ENCODE measurements at regions not wholly inside any gene's neighbourhood (a gene's known extent, or its start where the extent isn't known, plus 50 kb on each side); places are given as distances from the start of the nearest gene placed in this dataset.

GRCh38 chr18:46265196-46266156 is 161.3 kb downstream of the HAUS1 start:
- Mint-ChIP-seq H3K36me3 (ENCODE audit: low read depth) (peaks cover 91% of the 10 kb centered on the region), H3K27ac (peak overlapping the region; percentile 19), H3K4me1 (ENCODE audit: low read depth) (peaks cover 68% of the 10 kb centered on the region), H3K27me3 (no peaks in the 10 kb centered on the region), H3K9me3 (no peaks in the 10 kb centered on the region), H3K4me3 (no peak overlapping the region)
- no peak for DNase-seq

GRCh38 chr18:46266473-46266872 is 162.3 kb downstream of the HAUS1 start:
- Mint-ChIP-seq H3K4me3 (no peak overlapping the region), H3K36me3 (ENCODE audit: low read depth) (peaks cover 86% of the 10 kb centered on the region), H3K4me1 (ENCODE audit: low read depth) (peaks cover 58% of the 10 kb centered on the region), H3K27ac (no peak overlapping the region), H3K9me3 (no peaks in the 10 kb centered on the region), H3K27me3 (no peaks in the 10 kb centered on the region)
- no peak for DNase-seq

- no peak for DNase-seq
- Mint-ChIP-seq H3K36me3 (ENCODE audit: low read depth) (peaks cover 65% of the 10 kb centered on the region), H3K27me3 (no peaks in the 10 kb centered on the region), H3K9me3 (no peaks in the 10 kb centered on the region), H3K27ac (no peak overlapping the region), H3K4me1 (ENCODE audit: low read depth) (peaks cover 43% of the 10 kb centered on the region), H3K4me3 (no peak overlapping the region)
These were observed 164.5 kb downstream of the HAUS1 start for GRCh38 chr18:46268671-46269070.

- DNase-seq, result no peak
- H3K27me3 Mint-ChIP-seq, result no peaks in the 10 kb centered on the region
- peaks cover 37% of the 10 kb centered on the region for H3K4me1 Mint-ChIP-seq (ENCODE audit: low read depth)
- no peaks in the 10 kb centered on the region for H3K9me3 Mint-ChIP-seq
- H3K27ac Mint-ChIP-seq, result peak overlapping the region; percentile 5
- H3K4me3 Mint-ChIP-seq, result no peak overlapping the region
- peaks cover 59% of the 10 kb centered on the region for H3K36me3 Mint-ChIP-seq (ENCODE audit: low read depth)
These were observed 165.1 kb downstream of the HAUS1 start for GRCh38 chr18:46269275-46269674.

- Mint-ChIP-seq H3K9me3 (no peaks in the 10 kb centered on the region), H3K4me1 (ENCODE audit: low read depth) (peaks cover 16% of the 10 kb centered on the region), H3K4me3 (no peak overlapping the region), H3K27me3 (no peaks in the 10 kb centered on the region), H3K36me3 (ENCODE audit: low read depth) (peaks cover 37% of the 10 kb centered on the region), H3K27ac (no peak overlapping the region)
- no peak for DNase-seq
These were observed 167.3 kb downstream of the HAUS1 start for GRCh38 chr18:46271488-46271887.

GRCh38 chr18:46273861-46274260 is 169.7 kb downstream of the HAUS1 start:
- no peak for DNase-seq
- Mint-ChIP-seq H3K36me3 (ENCODE audit: low read depth) (peaks cover 17% of the 10 kb centered on the region), H3K27ac (no peak overlapping the region), H3K9me3 (no peaks in the 10 kb centered on the region), H3K4me1 (ENCODE audit: low read depth) (peaks cover 23% of the 10 kb centered on the region), H3K27me3 (no peaks in the 10 kb centered on the region), H3K4me3 (no peak overlapping the region)

- Mint-ChIP-seq H3K27me3 (no peaks in the 10 kb centered on the region), H3K4me1 (ENCODE audit: low read depth) (peaks cover 20% of the 10 kb centered on the region), H3K4me3 (no peak overlapping the region), H3K9me3 (no peaks in the 10 kb centered on the region), H3K27ac (peak overlapping the region; percentile 15), H3K36me3 (ENCODE audit: low read depth) (peaks cover 13% of the 10 kb centered on the region)
- DNase-seq, result no peak
These were observed 170.1 kb downstream of the HAUS1 start for GRCh38 chr18:46274266-46274665.

GRCh38 chr18:46275370-46275769 is 171.2 kb downstream of the HAUS1 start:
- Mint-ChIP-seq H3K27me3 (no peaks in the 10 kb centered on the region), H3K4me3 (no peak overlapping the region), H3K4me1 (ENCODE audit: low read depth) (peaks cover 17% of the 10 kb centered on the region), H3K27ac (no peak overlapping the region), H3K36me3 (ENCODE audit: low read depth) (peaks cover 6% of the 10 kb centered on the region), H3K9me3 (no peaks in the 10 kb centered on the region)
- DNase-seq, result no peak

- no peaks in the 10 kb centered on the region for H3K9me3 Mint-ChIP-seq
- peaks cover 17% of the 10 kb centered on the region for H3K4me1 Mint-ChIP-seq (ENCODE audit: low read depth)
- H3K27ac Mint-ChIP-seq, result no peak overlapping the region
- DNase-seq, result no peak
- H3K27me3 Mint-ChIP-seq, result no peaks in the 10 kb centered on the region
- H3K36me3 Mint-ChIP-seq (ENCODE audit: low read depth), result no peaks in the 10 kb centered on the region
- no peak overlapping the region for H3K4me3 Mint-ChIP-seq
These were observed 172.6 kb downstream of the HAUS1 start for GRCh38 chr18:46276748-46277147.

- no peaks in the 10 kb centered on the region for H3K27me3 Mint-ChIP-seq
- H3K9me3 Mint-ChIP-seq, result no peaks in the 10 kb centered on the region
- no peaks in the 10 kb centered on the region for H3K36me3 Mint-ChIP-seq (ENCODE audit: low read depth)
- DNase-seq, result peak; percentile 20
- peak overlapping the region; percentile 10 for H3K27ac Mint-ChIP-seq
- no peak overlapping the region for H3K4me3 Mint-ChIP-seq
- peaks cover 17% of the 10 kb centered on the region for H3K4me1 Mint-ChIP-seq (ENCODE audit: low read depth)
These were observed 174.6 kb downstream of the HAUS1 start for GRCh38 chr18:46278481-46279465.

- Mint-ChIP-seq H3K27ac (no peak overlapping the region), H3K27me3 (no peaks in the 10 kb centered on the region), H3K4me3 (no peak overlapping the region), H3K9me3 (no peaks in the 10 kb centered on the region), H3K4me1 (ENCODE audit: low read depth) (peaks cover 17% of the 10 kb centered on the region), H3K36me3 (ENCODE audit: low read depth) (no peaks in the 10 kb centered on the region)
- no peak for DNase-seq
These were observed 175.5 kb downstream of the HAUS1 start for GRCh38 chr18:46279673-46280072.

- DNase-seq, result peak; percentile 71
- Mint-ChIP-seq H3K9me3 (no peaks in the 10 kb centered on the region), H3K36me3 (ENCODE audit: low read depth) (no peaks in the 10 kb centered on the region), H3K27me3 (no peaks in the 10 kb centered on the region), H3K4me3 (no peak overlapping the region), H3K4me1 (ENCODE audit: low read depth) (peaks cover 17% of the 10 kb centered on the region), H3K27ac (no peak overlapping the region)
These were observed 177.3 kb downstream of the HAUS1 start for GRCh38 chr18:46281185-46282176.

GRCh38 chr18:46282177-46282570 is 178.0 kb downstream of the HAUS1 start:
- H3K27ac Mint-ChIP-seq, result peak overlapping the region; percentile 41
- H3K36me3 Mint-ChIP-seq (ENCODE audit: low read depth), result no peaks in the 10 kb centered on the region
- H3K9me3 Mint-ChIP-seq, result no peaks in the 10 kb centered on the region

GRCh38 chr18:46282646-46283045 is 178.5 kb downstream of the HAUS1 start:
- Mint-ChIP-seq H3K4me3 (no peak overlapping the region), H3K36me3 (ENCODE audit: low read depth) (no peaks in the 10 kb centered on the region), H3K27ac (peak overlapping the region; percentile 41), H3K4me1 (ENCODE audit: low read depth) (peaks cover 13% of the 10 kb centered on the region), H3K27me3 (no peaks in the 10 kb centered on the region), H3K9me3 (no peaks in the 10 kb centered on the region)
- DNase-seq, result peak; percentile 20

More at GRCh38 chr18:46282177-46282570, 178.0 kb downstream of the HAUS1 start:
- Mint-ChIP-seq H3K27me3 (no peaks in the 10 kb centered on the region), H3K4me3 (no peak overlapping the region), H3K4me1 (ENCODE audit: low read depth) (peaks cover 14% of the 10 kb centered on the region)
- DNase-seq, result peak; percentile 8
